GM12872 (cell line): ENCODE measurements at regions not wholly inside any gene's neighbourhood (a gene's known extent, or its start where the extent isn't known, plus 50 kb on each side); places are given as distances from the start of the nearest gene placed in this dataset.

Experiments used
- CTCF ChIP-seq: IDR thresholded peaks from 3 replicates; pipeline ENCODE4 v1.5.1; 2011; ENCODE audit warnings: low read depth, mild to moderate bottlenecking, low read length, moderate library complexity; ENCODE audit not compliant: insufficient read depth

DNA sequence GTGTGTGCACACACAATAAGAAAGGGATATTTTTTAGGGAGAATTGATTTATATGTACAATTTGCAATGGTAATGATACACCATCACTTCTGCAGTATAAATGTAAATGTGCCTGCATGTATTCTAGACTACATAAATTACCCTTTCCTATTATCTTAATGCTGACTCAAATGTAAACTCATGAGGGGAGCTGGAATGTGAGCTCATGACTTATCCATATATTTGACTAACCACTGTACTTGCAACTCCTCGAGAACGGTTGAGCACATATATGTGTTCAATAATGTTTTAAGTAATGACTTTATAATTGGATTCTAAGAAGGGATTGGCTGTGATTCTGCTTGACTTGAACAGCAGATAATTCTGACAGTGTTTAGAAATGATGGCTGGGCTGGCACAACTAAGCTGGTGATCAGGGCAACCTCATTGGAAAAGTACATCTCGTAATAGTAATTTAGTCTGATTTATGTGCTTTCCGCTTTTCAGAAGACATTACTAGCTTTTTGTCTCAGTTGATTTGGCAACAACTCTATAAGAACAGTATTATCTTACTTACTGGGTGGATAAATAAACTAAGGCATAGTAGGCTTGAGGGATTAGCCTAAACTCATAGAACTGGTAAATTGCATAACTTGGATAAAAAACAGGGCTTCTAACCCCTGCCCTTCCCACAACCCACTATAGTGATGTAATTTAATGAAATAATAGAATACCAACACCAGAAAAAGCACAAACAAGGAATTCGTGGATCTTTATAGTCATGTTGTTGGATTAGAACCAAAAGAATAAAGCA is 130.2 kb upstream of the SPEF2 start:
- no peak for TF ChIP-seq CTCF

GRCh38 chr5:35485487-35485886 is 132.2 kb upstream of the SPEF2 start:
- no peak for TF ChIP-seq CTCF

- TF ChIP-seq CTCF = no peak
These were observed 133.4 kb upstream of the SPEF2 start for GRCh38 chr5:35484241-35484640.

DNA sequence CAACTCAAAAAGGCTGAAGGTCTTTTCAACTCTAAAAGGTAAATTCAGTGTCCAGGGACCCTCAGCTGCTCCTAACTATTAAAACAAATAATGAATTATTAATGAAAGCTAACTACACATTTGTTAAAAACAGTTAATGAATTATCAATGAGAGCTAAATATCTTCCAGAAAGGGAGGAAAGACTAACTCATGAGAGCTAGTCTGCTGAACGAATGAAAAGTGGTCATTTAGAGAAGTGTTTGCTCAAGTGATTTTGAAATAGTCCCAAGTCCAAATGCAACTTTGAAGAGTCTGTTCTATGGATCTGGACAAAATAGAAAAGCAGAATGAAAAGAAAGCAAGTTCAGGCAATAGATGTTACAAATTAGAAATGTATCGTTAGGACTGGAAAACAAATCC is 133.9 kb upstream of the SPEF2 start:
- no peak for TF ChIP-seq CTCF

DNA sequence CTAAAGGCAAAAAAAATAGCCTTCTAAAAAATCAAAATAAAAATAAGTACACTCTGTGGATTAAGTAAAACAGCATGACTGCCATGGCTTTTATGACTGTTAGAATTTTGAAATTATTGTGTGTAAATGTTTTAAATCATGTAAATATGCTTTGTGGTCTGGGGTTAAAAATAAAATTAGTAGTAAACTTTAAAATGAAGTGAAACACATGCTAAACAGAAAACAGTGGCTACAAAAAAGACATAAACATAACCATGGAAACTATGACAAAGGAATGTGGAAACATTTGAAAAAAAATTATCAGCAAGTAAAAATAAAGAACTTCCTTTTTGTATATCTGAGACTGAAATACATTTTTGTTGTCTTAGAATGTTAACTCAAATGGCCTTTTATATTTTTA is 134.5 kb upstream of the SPEF2 start:
- TF ChIP-seq CTCF = no peak

DNA sequence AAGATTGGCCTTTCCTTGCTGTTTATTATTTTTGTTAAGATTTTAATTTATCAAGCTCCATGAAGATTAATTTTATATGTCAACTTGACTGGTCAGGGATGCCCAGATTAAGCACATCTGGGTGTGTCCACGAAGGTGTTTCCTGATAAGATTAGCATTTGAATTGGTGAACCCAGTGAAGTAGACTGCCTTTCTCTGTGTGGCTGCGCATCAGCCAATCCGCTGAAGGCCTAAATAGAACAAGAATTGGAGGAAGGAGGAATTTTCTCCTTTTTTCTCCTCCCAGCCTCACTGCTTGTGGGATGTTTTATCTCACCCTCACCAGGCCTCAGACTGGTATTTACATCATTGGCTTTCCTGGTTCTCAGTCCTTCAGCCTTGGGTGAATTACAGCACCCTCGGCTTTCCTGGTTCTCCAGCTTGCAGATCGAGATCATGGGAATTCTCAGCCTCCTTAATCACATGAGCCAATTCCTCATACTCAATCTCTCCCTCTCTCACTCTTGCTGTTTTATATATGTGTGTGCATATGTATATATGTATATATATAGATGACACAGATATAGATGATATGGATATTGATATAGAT is 135.4 kb upstream of the SPEF2 start:
- no peak for TF ChIP-seq CTCF

- no peak for TF ChIP-seq CTCF
These were observed 138.6 kb upstream of the SPEF2 start for GRCh38 chr5:35478856-35479682.
